SJCRH30 (cell line): ENCODE measurements at regions not wholly inside any gene's neighbourhood (a gene's known extent, or its start where the extent isn't known, plus 50 kb on each side); places are given as distances from the start of the nearest gene placed in this dataset.

Experiments used
- DNase-seq, 2 experiments: peaks; one replicate each; pipeline ENCODE4 v3.0.0-alpha.2; 2015 to 2020
- H3K27ac ChIP-seq: fragments of 250-450 bp; sonication (Bioruptor Pico); 2 replicates; pipeline ENCODE4 v1.5.1; 2020; ENCODE audit warnings: mild to moderate bottlenecking, moderate library complexity
- H3K27me3 ChIP-seq: fragments of 250-450 bp; sonication (Bioruptor Pico); 2 replicates; pipeline ENCODE4 v1.5.1; 2020; ENCODE audit warnings: mild to moderate bottlenecking, moderate library complexity
- H3K36me3 ChIP-seq: fragments of 250-450 bp; sonication (Bioruptor Pico); 2 replicates; pipeline ENCODE4 v1.5.1; 2020; ENCODE audit warnings: mild to moderate bottlenecking, moderate library complexity
- H3K4me1 ChIP-seq: fragments of 250-450 bp; sonication (Bioruptor Pico); 2 replicates; pipeline ENCODE4 v1.5.1; 2020; ENCODE audit warnings: mild to moderate bottlenecking, moderate library complexity
- H3K4me3 ChIP-seq: fragments of 250-450 bp; sonication (Bioruptor Pico); 2 replicates; pipeline ENCODE4 v1.5.1; 2020; ENCODE audit warnings: mild to moderate bottlenecking, moderate library complexity
- H3K9me3 ChIP-seq: fragments of 250-450 bp; sonication (Bioruptor Pico); replicated peaks from 2 replicates; pipeline ENCODE4 v1.5.1; 2020; ENCODE audit warnings: mild to moderate bottlenecking, moderate library complexity

DNA sequence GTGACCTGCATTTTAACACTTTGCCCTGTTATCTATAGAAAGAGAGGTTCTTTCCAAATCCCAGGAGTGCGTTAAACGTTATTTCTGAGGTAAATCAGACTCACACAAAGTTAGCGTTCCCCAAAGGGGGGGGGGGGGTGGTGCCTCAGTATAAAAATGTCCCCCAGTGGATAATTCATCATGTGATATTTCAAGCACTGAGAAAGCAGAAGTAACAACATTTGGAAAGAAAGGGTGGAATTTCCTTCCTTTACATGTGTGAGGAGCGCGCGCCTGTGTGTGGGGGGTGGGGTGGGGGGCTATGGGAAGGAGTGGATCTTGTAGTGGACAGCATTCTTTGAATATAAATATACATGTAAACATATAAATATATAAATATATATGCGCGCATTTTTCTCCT is 630.9 kb downstream of the NYAP2 start:
- Histone ChIP-seq H3K4me1 (peaks cover 7% of the 10 kb centered on the region; the same call in 1 of the 2 replicates), H3K27ac (peak overlapping the region; percentile 92), H3K36me3 (no peaks in the 10 kb centered on the region), H3K4me3 (peak overlapping the region; percentile 71), H3K9me3 (no peaks in the 10 kb centered on the region), H3K27me3 (no peaks in the 10 kb centered on the region)
- peak in 1 of 2 experiments; percentile 38 for DNase-seq

DNA sequence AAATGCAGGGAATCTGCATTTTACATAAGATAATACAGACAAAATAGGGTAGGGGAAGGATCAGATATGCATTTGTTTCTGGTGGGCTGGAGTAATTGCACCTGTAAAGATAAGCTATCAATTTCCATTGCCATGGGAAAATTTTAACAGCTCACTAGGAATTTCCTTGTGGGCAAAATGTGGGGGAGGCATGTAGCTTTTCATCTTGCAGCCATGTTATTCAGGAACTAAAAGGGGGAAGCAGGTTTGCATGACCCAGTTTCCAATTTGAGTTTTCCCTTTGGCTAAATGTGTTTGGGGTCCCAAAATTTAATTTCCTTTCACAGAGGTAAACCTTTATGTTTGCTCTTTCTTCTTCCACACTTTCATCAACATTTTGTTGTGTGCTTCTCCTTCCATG is 624.4 kb downstream of the NYAP2 start:
- Histone ChIP-seq H3K36me3 (no peaks in the 10 kb centered on the region), H3K27me3 (no peaks in the 10 kb centered on the region), H3K9me3 (no peaks in the 10 kb centered on the region), H3K4me1 (no peaks in the 10 kb centered on the region), H3K27ac (no peak overlapping the region), H3K4me3 (no peak overlapping the region)
- DNase-seq, result no peak

DNA sequence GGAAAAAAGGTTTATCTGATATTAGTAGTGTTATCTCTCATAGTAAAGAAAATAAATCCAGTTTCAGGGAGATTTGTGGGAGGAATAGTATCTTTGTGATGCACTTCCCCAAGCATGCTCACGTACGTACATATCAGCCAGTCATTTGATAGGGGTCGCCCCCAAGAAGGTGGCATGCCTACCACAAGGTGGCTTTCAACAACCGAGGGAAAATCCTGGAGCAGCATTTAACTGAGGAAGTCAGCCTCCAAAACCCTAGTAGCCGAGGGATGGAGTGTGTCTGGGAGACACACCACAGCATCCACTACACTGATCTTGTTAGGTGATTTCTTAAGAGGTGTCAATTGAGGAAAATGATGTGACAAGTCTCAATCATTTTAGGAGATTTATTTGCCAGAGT is 623.9 kb downstream of the NYAP2 start:
- H3K4me3 ChIP-seq, result no peak overlapping the region
- H3K27me3 ChIP-seq, result no peaks in the 10 kb centered on the region
- H3K36me3 ChIP-seq, result no peaks in the 10 kb centered on the region
- no peaks in the 10 kb centered on the region for H3K9me3 ChIP-seq
- H3K4me1 ChIP-seq, result no peaks in the 10 kb centered on the region
- H3K27ac ChIP-seq, result no peak overlapping the region
- DNase-seq, result peak; percentile 9 to 24

DNA sequence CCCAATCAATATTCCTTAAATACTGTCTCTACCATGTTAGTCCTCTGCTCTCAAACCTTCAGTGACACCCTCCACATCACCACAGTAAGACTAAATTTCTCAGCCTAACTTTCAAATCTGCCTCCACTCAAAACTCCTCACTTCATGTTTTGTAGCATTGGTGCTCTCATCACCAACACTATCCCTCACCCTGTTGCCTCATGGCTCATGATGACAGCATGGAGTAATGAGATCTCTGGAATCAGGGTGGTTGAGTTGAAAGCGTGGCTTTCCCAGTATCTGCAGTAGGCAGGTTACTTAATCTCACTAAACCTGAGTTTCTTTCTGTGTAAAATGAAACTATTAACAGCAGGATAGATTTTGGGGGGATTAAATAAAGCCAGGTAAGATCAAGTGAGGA is 621.4 kb downstream of the NYAP2 start:
- no peak overlapping the region for H3K27ac ChIP-seq
- no peaks in the 10 kb centered on the region for H3K36me3 ChIP-seq
- H3K27me3 ChIP-seq, result no peaks in the 10 kb centered on the region
- H3K4me1 ChIP-seq, result no peaks in the 10 kb centered on the region
- 0 out of 2 replicates have a peak, but pooled peaks cover 1% of the 10 kb centered on the region for H3K9me3 ChIP-seq
- no peak for DNase-seq
- H3K4me3 ChIP-seq, result no peak overlapping the region

DNA sequence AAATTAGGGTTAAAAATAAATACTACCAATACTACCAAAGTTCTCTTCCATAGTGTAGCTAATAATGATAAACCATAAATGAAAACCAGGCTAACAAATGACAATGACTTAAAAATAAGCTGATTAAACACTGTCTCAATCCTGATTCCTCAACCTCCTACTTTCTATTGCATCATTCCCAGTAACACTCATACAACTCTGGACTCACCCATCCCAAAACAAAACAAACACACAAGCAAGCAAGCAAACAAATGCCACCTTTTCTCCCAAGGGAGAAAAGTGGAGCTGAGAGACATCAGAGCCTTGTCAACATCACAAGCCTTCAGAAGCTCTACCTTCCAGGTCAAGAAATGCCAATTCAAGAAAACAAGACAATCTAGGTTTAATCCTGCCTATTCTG is 620.7 kb downstream of the NYAP2 start:
- Histone ChIP-seq H3K4me1 (no peaks in the 10 kb centered on the region), H3K4me3 (no peak overlapping the region), H3K27me3 (no peaks in the 10 kb centered on the region), H3K27ac (no peak overlapping the region), H3K9me3 (0 out of 2 replicates have a peak, but pooled peaks cover 4% of the 10 kb centered on the region), H3K36me3 (no peaks in the 10 kb centered on the region)
- DNase-seq, result no peak

DNA sequence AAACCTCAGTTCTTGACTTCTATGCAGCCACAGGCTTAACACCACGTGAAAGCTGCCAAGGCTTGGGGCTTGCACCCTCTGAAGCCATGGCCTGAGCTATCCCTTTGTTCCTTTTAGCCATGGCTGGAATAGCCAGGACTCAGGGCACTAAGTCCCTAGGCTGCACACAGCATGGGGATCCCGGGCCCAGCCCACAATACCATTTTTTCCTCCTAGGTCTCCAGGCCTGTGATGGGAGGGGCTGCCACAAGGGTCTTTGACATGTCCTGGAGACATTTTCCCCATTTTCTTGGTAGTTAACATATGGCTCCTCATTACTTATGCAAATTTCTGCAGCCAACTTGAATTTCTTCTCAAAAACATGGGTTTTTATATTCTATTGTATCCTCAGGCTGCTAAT is 619.1 kb downstream of the NYAP2 start:
- H3K4me1 ChIP-seq, result no peaks in the 10 kb centered on the region
- DNase-seq, result no peak
- H3K9me3 ChIP-seq, result 0 out of 2 replicates have a peak, but pooled peaks cover 4% of the 10 kb centered on the region
- no peaks in the 10 kb centered on the region for H3K27me3 ChIP-seq
- H3K27ac ChIP-seq, result no peak overlapping the region
- H3K36me3 ChIP-seq, result no peaks in the 10 kb centered on the region
- no peak overlapping the region for H3K4me3 ChIP-seq

DNA sequence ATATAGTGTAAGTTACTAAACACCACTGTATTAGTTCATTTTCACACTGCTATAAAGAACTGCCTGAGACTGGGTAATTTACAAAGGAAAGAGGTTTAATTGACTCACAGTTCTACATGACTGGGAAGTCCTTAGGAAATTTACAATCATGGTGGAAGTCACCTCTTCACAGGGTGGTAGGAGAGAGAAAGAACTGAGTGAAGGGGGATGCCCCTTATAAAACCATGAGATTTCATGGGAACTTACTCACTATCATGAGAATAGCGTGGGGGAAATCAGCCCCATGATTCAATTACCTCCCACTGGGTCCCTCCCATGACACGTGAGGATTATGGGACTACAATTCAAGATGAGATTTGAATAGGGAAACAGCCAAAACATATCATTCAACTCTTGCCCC is 618.0 kb downstream of the NYAP2 start:
- Histone ChIP-seq H3K27me3 (no peaks in the 10 kb centered on the region), H3K27ac (no peak overlapping the region), H3K4me3 (no peak overlapping the region), H3K4me1 (no peaks in the 10 kb centered on the region), H3K36me3 (no peaks in the 10 kb centered on the region), H3K9me3 (0 out of 2 replicates have a peak, but pooled peaks cover 4% of the 10 kb centered on the region)
- no peak for DNase-seq

DNA sequence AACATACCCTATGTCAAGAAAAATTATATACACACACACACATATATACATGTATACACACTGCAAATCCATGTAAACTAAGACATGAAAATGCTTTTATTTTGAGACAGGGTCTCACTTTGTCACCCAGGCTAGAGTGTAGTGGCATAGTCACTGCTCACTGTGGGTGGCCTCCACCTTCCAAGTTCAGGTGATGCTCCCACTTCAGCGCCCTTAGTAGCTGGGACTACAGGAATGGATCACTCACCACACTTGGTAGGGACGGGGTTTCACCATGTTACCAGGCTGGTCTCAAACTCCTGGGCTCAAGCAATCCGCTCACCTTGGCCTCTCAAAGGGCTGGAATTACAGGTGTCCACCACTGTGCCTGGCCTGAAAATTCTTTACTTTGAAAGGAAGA is 617.6 kb downstream of the NYAP2 start:
- Histone ChIP-seq H3K27me3 (no peaks in the 10 kb centered on the region), H3K36me3 (no peaks in the 10 kb centered on the region), H3K4me3 (no peak overlapping the region), H3K27ac (no peak overlapping the region), H3K9me3 (0 out of 2 replicates have a peak, but pooled peaks cover 4% of the 10 kb centered on the region), H3K4me1 (no peaks in the 10 kb centered on the region)
- DNase-seq, result no peak

DNA sequence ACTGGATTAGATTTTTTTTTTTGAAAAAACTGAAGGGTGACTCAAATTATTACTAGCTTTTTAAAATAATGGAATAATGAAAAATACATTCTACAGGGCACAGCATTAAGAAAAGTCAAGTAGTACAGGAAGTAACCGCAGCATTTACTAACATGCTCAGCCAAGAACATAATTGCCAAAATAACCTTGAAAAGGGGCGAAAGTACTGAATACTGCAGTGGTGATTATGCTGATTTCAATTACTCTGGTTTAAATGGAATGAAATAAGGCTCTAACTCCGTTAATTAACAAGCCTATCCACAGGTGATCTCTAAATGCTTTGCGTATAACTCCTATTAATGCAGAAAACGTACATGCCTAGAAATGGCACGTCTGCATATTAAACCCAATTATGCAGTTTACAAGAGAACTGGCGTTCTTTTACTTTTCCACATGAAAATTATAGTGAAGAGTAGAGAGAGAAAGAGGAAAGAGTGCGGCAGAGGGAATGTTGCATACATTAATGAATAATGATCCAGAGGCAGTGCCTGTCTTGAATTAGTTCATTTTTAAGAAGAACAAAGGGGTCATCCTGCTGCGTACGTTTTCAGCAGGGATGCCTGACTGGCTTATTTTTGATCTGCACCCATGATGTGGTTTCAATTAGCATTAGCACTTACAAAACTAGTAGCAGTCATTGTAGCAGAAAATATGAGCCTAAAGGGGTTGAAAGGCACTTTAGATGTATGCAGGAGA is 612.4 kb downstream of the NYAP2 start:
- no peak overlapping the region for H3K27ac ChIP-seq
- H3K27me3 ChIP-seq, result no peaks in the 10 kb centered on the region
- H3K4me3 ChIP-seq, result no peak overlapping the region
- no peaks in the 10 kb centered on the region for H3K4me1 ChIP-seq
- 0 out of 2 replicates have a peak, but pooled peaks cover 9% of the 10 kb centered on the region for H3K9me3 ChIP-seq
- H3K36me3 ChIP-seq, result no peaks in the 10 kb centered on the region
- DNase-seq, result no peak

DNA sequence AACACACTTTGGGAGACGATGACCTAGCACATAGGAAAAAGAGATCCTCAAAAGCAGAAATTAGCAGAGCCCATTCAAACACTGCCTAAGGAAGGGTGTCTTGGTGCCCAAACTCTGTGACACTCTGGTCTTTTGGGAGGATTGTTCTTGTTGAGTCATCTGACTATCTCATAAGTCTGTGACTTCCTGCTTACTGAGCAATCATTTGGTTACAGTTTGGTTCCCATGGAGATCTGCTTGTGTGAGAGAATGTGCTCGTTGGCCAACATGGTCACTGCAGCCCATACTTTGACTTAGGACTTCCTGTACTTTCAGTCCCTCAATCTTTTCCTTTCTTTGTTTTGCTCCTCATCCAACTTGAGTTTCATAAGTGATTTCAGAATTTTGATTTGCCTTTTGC is 602.9 kb downstream of the NYAP2 start:
- Histone ChIP-seq H3K27me3 (no peaks in the 10 kb centered on the region), H3K27ac (no peak overlapping the region), H3K4me3 (no peak overlapping the region), H3K36me3 (no peaks in the 10 kb centered on the region), H3K4me1 (peaks cover 7% of the 10 kb centered on the region; the same call in 1 of the 2 replicates), H3K9me3 (no peaks in the 10 kb centered on the region)
- DNase-seq, result peak in 1 of 2 experiments; percentile 25

DNA sequence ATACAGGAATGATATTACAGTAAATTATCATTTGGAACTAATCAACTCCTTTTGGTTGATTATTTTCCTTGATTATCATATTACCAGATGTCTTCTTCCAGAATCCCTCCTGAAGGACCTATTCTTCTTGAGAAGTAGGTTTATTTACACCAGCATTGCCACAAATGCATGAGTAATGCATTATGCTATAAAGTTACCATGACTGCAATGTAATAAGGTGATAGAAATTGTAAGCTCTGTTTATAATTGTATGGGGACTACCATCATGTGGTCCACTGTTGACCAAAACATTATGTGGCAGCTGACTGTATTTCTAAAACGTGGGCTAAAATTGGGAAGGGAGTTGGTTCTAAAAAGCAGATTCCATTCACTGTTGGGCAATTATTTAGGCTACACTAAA is 602.2 kb downstream of the NYAP2 start:
- Histone ChIP-seq H3K9me3 (no peaks in the 10 kb centered on the region), H3K27ac (no peak overlapping the region)
- no peak for DNase-seq

DNA sequence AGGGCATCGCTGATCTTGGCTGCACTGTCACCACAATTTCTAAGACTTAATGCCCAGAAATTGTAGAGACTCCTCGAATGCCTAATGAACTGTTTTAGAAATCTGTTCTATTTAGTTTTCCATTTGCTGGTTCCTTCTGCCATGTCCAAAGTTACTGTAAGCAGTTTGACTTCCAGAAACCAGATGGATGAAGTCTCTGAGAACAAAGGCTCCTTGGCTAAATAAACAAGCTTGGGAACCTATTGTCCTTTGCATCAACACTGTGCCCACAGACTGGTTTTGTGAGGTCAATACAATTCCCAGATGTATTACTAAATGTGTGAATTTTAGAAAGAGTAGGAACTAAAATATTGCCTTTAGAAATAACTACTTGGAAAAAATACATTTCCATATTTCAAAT is 600.2 kb downstream of the NYAP2 start:
- Histone ChIP-seq H3K4me1 (peaks cover 13% of the 10 kb centered on the region; the same call in 1 of the 2 replicates), H3K9me3 (no peaks in the 10 kb centered on the region), H3K4me3 (no peak overlapping the region), H3K36me3 (no peaks in the 10 kb centered on the region), H3K27me3 (no peaks in the 10 kb centered on the region), H3K27ac (no peak overlapping the region)
- DNase-seq, result no peak

More for the DNA sequence above, 602.2 kb downstream of the NYAP2 start:
- no peaks in the 10 kb centered on the region for H3K27me3 ChIP-seq
- no peak overlapping the region for H3K4me3 ChIP-seq
- no peaks in the 10 kb centered on the region for H3K36me3 ChIP-seq
- H3K4me1 ChIP-seq, result peaks cover 7% of the 10 kb centered on the region; the same call in 1 of the 2 replicates

DNA sequence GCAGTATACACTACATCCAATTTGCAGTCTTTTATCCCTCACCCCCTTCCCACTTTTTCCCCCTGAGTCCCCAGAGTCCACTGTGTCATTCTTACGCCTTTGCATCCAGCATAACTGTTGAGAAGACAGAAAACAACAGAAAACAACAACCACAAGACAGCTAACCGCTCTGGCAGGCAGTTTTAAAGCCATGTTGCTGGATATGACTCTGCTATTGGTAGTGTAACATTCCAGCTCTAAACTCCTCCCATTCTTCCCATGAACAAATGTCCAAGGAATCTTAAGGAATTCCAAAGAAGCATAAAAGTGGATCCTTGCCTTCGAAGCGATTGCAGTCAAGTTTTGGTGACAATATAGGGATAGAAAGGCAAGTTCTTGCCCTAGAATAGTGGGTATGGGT is 599.1 kb downstream of the NYAP2 start:
- no peaks in the 10 kb centered on the region for H3K36me3 ChIP-seq
- H3K27me3 ChIP-seq, result no peaks in the 10 kb centered on the region
- no peak overlapping the region for H3K4me3 ChIP-seq
- no peaks in the 10 kb centered on the region for H3K9me3 ChIP-seq
- no peak overlapping the region for H3K27ac ChIP-seq
- peaks cover 13% of the 10 kb centered on the region; the same call in 1 of the 2 replicates for H3K4me1 ChIP-seq
- DNase-seq, result no peak

DNA sequence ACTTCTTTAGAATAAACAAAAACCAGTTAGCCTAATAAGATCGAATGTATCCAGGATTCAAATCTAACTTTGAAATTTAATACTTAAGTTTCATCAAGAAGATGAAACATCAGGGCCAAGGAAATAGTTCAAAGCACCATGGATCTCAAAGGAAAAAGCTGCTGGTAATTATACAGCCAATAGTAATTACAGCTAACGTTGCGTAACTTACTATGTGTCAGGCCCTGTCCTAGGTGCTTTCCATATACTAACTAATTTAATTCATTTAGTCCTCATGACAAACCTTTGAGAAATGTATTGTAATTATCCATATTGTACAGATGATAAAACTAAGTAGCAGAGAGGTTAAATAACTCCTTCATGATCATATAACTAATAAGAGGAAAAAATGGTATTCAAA is 598.6 kb downstream of the NYAP2 start:
- no peak for DNase-seq
- no peaks in the 10 kb centered on the region for H3K27me3 ChIP-seq
- peaks cover 13% of the 10 kb centered on the region; the same call in 1 of the 2 replicates for H3K4me1 ChIP-seq
- H3K9me3 ChIP-seq, result no peaks in the 10 kb centered on the region
- H3K27ac ChIP-seq, result no peak overlapping the region
- no peak overlapping the region for H3K4me3 ChIP-seq
- no peaks in the 10 kb centered on the region for H3K36me3 ChIP-seq

DNA sequence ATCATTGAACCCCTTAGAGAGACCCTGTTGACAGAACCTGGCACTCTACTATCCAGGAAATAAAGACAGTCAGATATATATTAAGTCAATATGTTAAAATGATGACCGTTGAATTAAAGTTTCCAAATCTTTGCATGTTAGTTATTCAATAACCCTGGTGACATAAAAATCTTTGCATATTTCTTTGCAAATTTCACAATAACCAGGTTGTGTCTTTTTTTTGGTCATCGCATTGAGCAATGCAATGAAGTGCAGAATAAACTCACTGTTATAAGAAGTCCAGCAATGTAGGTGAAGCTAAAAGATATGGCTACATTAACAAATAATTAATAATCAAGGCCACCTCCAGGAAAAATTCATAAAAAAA is 596.9 kb downstream of the NYAP2 start:
- Histone ChIP-seq H3K4me3 (no peak overlapping the region), H3K27ac (no peak overlapping the region), H3K4me1 (peaks cover 6% of the 10 kb centered on the region; the same call in 1 of the 2 replicates), H3K36me3 (no peaks in the 10 kb centered on the region), H3K9me3 (no peaks in the 10 kb centered on the region), H3K27me3 (no peaks in the 10 kb centered on the region)
- DNase-seq, result no peak
